ENCODE measurements at regions not wholly inside any gene's neighbourhood (a gene's known extent, or its start where the extent isn't known, plus 50 kb on each side); places are given as distances from the start of the nearest gene placed in this dataset.

DNA sequence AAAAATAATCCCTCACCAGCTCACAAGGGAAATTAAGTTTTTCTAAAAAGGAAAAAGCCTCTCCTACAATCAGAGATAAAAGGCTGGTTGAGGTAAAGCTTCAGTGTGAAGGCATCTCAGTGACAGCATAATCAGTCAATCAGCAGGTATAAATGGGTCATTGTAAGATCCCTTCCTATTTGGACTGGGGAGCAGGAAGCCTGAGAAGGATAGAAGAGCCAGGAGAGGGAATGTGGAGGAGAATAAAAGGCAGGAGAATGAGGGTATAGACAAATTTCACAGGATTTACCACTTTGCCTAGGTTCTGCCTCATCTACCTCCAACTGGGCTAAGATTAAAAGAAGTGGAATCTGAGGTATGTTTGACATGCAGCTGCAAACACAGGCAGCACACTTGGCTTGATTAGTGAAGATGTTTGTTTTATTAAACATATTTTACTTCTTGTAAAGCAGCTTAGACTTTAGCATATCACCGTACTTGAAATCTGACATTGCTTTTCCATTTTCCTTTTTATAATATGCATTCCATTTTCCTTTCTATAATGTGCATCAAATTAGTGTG lies 479.1 kb upstream of the USP15 start:
- in situ Hi-C loops (cut with HindIII; ENCODE audit: low pct_ligation_motif_present, low sequenced_read_pairs), result no loop called here
- Histone ChIP-seq H3K4me3 (ENCODE audit: low read depth, low read length) (no peak overlapping the region), H3K27ac (no peak overlapping the region), H3K27me3 (replicated peaks) (no peaks in the 10 kb centered on the region), H3K36me3 (replicated peaks) (no peaks in the 10 kb centered on the region)
- DNase-seq, result no peak
- TF ChIP-seq, protein P1, sequence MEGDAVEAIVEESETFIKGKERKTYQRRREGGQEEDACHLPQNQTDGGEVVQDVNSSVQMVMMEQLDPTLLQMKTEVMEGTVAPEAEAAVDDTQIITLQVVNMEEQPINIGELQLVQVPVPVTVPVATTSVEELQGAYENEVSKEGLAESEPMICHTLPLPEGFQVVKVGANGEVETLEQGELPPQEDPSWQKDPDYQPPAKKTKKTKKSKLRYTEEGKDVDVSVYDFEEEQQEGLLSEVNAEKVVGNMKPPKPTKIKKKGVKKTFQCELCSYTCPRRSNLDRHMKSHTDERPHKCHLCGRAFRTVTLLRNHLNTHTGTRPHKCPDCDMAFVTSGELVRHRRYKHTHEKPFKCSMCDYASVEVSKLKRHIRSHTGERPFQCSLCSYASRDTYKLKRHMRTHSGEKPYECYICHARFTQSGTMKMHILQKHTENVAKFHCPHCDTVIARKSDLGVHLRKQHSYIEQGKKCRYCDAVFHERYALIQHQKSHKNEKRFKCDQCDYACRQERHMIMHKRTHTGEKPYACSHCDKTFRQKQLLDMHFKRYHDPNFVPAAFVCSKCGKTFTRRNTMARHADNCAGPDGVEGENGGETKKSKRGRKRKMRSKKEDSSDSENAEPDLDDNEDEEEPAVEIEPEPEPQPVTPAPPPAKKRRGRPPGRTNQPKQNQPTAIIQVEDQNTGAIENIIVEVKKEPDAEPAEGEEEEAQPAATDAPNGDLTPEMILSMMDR (IDR thresholded peaks at IDR 0.05; ENCODE audit: low read depth, low read length, missing control alignments), result no peak

DNA sequence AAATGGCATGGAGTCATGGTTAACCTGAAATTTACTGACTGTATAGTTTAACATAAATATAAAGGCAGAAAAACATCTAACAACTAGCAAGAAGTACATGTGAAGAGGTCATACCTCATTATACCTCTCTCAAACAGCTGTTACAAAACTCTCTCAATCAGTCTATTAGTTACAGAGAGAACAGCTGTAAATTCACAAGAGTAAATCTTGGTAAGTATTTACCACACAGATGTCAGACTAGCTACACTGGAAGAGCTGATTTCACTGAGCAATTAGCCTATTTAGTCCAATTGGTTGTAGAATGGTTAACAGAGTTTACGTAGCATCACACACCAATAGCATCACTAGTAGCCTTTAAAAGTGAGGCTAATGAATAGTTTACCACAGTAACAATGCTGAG lies 463.4 kb upstream of the USP15 start:
- Histone ChIP-seq H3K4me3 (ENCODE audit: low read depth, low read length) (no peak overlapping the region), H3K36me3 (replicated peaks) (no peaks in the 10 kb centered on the region), H3K27me3 (replicated peaks) (no peaks in the 10 kb centered on the region), H3K27ac (no peak overlapping the region)
- DNase-seq, result no peak
- in situ Hi-C loops (cut with HindIII; ENCODE audit: low pct_ligation_motif_present, low sequenced_read_pairs), result no loop called here
- TF ChIP-seq, protein P1 (IDR thresholded peaks at IDR 0.05; ENCODE audit: low read depth, low read length, missing control alignments), result no peak

DNA sequence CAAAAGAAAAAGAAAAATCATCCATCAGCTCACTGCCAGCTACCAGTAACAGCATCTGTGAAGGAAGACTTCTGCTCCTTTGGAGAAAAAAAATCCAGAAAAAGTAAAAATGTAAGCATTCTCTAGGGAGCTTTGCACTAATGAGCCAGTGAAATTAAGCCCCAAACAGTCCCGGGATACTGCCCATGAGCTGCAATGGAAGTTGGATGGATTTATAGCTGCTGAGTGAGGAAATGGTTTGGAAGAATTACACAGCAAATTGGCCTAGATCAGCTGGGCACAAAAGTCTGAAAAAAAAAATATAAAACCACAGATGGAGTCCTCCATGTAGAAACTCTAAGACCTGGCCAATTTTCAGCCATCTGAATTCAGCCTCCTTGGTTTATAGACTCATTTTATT lies 462.9 kb upstream of the USP15 start:
- no peaks in the 10 kb centered on the region for H3K36me3 ChIP-seq (replicated peaks)
- no peak overlapping the region for H3K4me3 ChIP-seq (ENCODE audit: low read depth, low read length)
- H3K27ac ChIP-seq, result no peak overlapping the region
- no peaks in the 10 kb centered on the region for H3K27me3 ChIP-seq (replicated peaks)
- in situ Hi-C loops (cut with HindIII; ENCODE audit: low pct_ligation_motif_present, low sequenced_read_pairs), result no loop called here
- DNase-seq, result no peak
- TF ChIP-seq, protein P1 (IDR thresholded peaks at IDR 0.05; ENCODE audit: low read depth, low read length, missing control alignments), result no peak

DNA sequence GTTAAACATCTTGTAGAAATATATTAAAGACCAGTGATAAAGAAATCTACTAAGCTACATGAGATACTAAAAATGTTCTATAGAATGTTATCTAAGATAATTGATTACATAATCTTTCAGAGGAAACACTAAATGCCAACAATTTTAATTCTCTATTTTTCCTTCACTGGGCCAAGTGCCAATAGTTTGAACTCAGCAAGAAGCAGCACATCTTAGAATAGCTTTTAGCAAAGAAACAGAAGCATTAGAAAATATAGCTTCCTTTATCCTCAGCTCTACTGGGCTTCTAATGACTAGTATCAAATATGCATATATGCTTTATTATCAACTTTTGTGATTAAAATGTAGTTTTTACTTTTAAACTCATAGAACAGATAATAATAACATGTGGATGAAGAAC lies 461.4 kb upstream of the USP15 start:
- Histone ChIP-seq H3K27ac (no peak overlapping the region), H3K27me3 (replicated peaks) (no peaks in the 10 kb centered on the region), H3K36me3 (replicated peaks) (no peaks in the 10 kb centered on the region), H3K4me3 (ENCODE audit: low read depth, low read length) (no peak overlapping the region)
- no peak for DNase-seq
- TF ChIP-seq, protein P1 (IDR thresholded peaks at IDR 0.05; ENCODE audit: low read depth, low read length, missing control alignments), result no peak
- in situ Hi-C loops (cut with HindIII; ENCODE audit: low pct_ligation_motif_present, low sequenced_read_pairs), result no loop called here

DNA sequence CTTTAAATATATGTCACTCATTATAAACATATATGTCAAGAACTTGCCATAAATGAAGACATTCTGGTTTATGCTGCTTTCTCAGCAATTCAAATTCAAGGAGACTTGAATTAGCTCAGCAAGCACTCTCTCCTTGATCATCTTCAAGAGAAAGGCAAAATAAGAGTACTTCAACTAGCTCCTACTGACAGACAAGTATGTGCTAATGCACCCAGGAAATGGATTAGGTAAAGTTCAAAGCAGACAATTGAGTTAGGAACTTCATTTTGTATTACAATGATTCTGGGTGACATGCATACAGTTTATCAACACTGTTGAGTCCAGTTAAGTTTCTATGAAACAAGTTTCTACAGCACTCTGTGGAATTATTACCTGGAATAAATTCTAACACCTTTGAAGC lies 455.9 kb upstream of the USP15 start:
- no peak for DNase-seq

More for the DNA sequence above, 455.9 kb upstream of the USP15 start:
- in situ Hi-C loops (cut with HindIII; ENCODE audit: low pct_ligation_motif_present, low sequenced_read_pairs), result no loop called here
- Histone ChIP-seq H3K4me3 (ENCODE audit: low read depth, low read length) (no peak overlapping the region), H3K27ac (no peak overlapping the region), H3K27me3 (replicated peaks) (no peaks in the 10 kb centered on the region), H3K36me3 (replicated peaks) (no peaks in the 10 kb centered on the region)
- TF ChIP-seq, protein P1 (IDR thresholded peaks at IDR 0.05; ENCODE audit: low read depth, low read length, missing control alignments), result no peak

Data from brain microvascular endothelial cell (primary cell).